GM21447 (cell line): ENCODE measurements at regions not wholly inside any gene's neighbourhood (a gene's known extent, or its start where the extent isn't known, plus 50 kb on each side); places are given as distances from the start of the nearest gene placed in this dataset.

Source experiments
- ATAC-seq: cut with Tn5 transposase; IDR thresholded peaks from one replicate; pipeline ENCODE4 v1.9.1; 2021; ENCODE audit not compliant: unreplicated experiment

GRCh38 chrX:121987163-121987562 lies 939.8 kb downstream of the GLUD2 start:
- ATAC-seq: no peak

GRCh38 chrX:121987835-121988234 lies 940.4 kb downstream of the GLUD2 start:
- no peak for ATAC-seq

- no peak for ATAC-seq
Measured at GRCh38 chrX:122004127-122004526, 956.7 kb downstream of the GLUD2 start.

GRCh38 chrX:122026665-122027064 lies 979.3 kb downstream of the GLUD2 start:
- no peak for ATAC-seq

GRCh38 chrX:122046226-122046625 lies 998.8 kb downstream of the GLUD2 start:
- ATAC-seq: no peak

- no peak for ATAC-seq
Measured at GRCh38 chrX:122046815-122047214, 999.4 kb downstream of the GLUD2 start.

GRCh38 chrX:122047261-122047660 lies 999.9 kb downstream of the GLUD2 start:
- ATAC-seq: no peak

GRCh38 chrX:122055460-122055859 lies 1008.0 kb downstream of the GLUD2 start:
- ATAC-seq: no peak

GRCh38 chrX:122055979-122056715 lies 1008.7 kb downstream of the GLUD2 start:
- no peak for ATAC-seq

GRCh38 chrX:122076241-122076640 lies 1028.8 kb downstream of the GLUD2 start:
- no peak for ATAC-seq

GRCh38 chrX:122078079-122078478 lies 1030.7 kb downstream of the GLUD2 start:
- no peak for ATAC-seq

GRCh38 chrX:122087341-122087740 lies 1039.9 kb downstream of the GLUD2 start:
- ATAC-seq: no peak

GRCh38 chrX:122091571-122091970 lies 1044.2 kb downstream of the GLUD2 start:
- ATAC-seq: no peak

GRCh38 chrX:122092360-122092759 lies 1045.0 kb downstream of the GLUD2 start:
- ATAC-seq: no peak

GRCh38 chrX:122092978-122093377 lies 1045.6 kb downstream of the GLUD2 start:
- ATAC-seq: no peak

- ATAC-seq: no peak
Measured at GRCh38 chrX:122094611-122095010, 1047.2 kb downstream of the GLUD2 start.

- no peak for ATAC-seq
Measured at GRCh38 chrX:122113376-122113775, 1066.0 kb downstream of the GLUD2 start.

- no peak for ATAC-seq
Measured at GRCh38 chrX:122113896-122114295, 1066.5 kb downstream of the GLUD2 start.

GRCh38 chrX:122115604-122116003 lies 1068.2 kb downstream of the GLUD2 start:
- no peak for ATAC-seq

- ATAC-seq: no peak
Measured at GRCh38 chrX:122119361-122119760, 1064.7 kb upstream of the GRIA3 start.

- ATAC-seq: no peak
Measured at GRCh38 chrX:122122274-122122673, 1061.8 kb upstream of the GRIA3 start.

- ATAC-seq: no peak
Measured at GRCh38 chrX:122133478-122133877, 1050.6 kb upstream of the GRIA3 start.

GRCh38 chrX:122134291-122134690 lies 1049.8 kb upstream of the GRIA3 start:
- no peak for ATAC-seq
